GM23338 (cell line): ENCODE measurements at regions not wholly inside any gene's neighbourhood (a gene's known extent, or its start where the extent isn't known, plus 50 kb on each side); places are given as distances from the start of the nearest gene placed in this dataset.

ENCODE experiments used
- ATAC-seq: fragments of 200-7000 bp; cut with Tn5 transposase; 3 replicates; pipeline ENCODE4 v1.9.1; 2020
- DNase-seq: peaks from one replicate; pipeline ENCODE4 v3.0.0-alpha.2; 2015; ENCODE audit warnings: low spot score
- H2AFZ ChIP-seq: fragments of 200-600 bp; sonication (generic); 2 replicates; pipeline ENCODE4 v1.8.0; 2016; ENCODE audit warnings: antibody characterized with exemption, mild to moderate bottlenecking, moderate library complexity
- H3F3A ChIP-seq: fragments of 200-600 bp; sonication (generic); replicated peaks from 2 replicates; pipeline ENCODE4 v1.8.0; 2017; ENCODE audit warnings: antibody characterized with exemption, mixed run types, low read depth
- H3K27ac ChIP-seq: fragments of 200-600 bp; sonication (generic); 2 replicates; pipeline ENCODE4 v1.6.1; 2016; ENCODE audit warnings: low read depth
- H3K27me3 ChIP-seq: fragments of 200-600 bp; sonication (generic); 2 replicates; pipeline ENCODE4 v1.8.0; 2016; ENCODE audit warnings: mild to moderate bottlenecking, mixed run types, moderate library complexity; ENCODE audit not compliant: insufficient read depth
- H3K36me3 ChIP-seq: fragments of 200-600 bp; sonication (generic); 2 replicates; pipeline ENCODE4 v1.8.0; 2016; ENCODE audit warnings: mild to moderate bottlenecking; ENCODE audit not compliant: insufficient read depth
- H3K4me1 ChIP-seq: fragments of 200-600 bp; sonication (generic); 2 replicates; pipeline ENCODE4 v1.8.0; 2016; ENCODE audit warnings: mild to moderate bottlenecking, moderate library complexity; ENCODE audit not compliant: insufficient read depth
- H3K4me2 ChIP-seq: fragments of 200-600 bp; sonication (generic); 2 replicates; pipeline ENCODE4 v1.7.1; 2017; ENCODE audit warnings: mixed run types
- H3K4me3 ChIP-seq: fragments of 200-600 bp; sonication (generic); 2 replicates; pipeline ENCODE4 v1.6.1; 2016; ENCODE audit warnings: mixed run types
- H3K79me2 ChIP-seq: fragments of 200-600 bp; sonication (generic); replicated peaks from 2 replicates; pipeline ENCODE4 v1.8.0; 2017; ENCODE audit warnings: mild to moderate bottlenecking; ENCODE audit not compliant: insufficient read depth
- H3K9me2 ChIP-seq: fragments of 200-600 bp; sonication (generic); 2 replicates; pipeline ENCODE4 v1.8.0; 2017; ENCODE audit not compliant: insufficient read depth
- H4K20me1 ChIP-seq: fragments of 200-600 bp; sonication (generic); replicated peaks from 2 replicates; pipeline ENCODE4 v1.8.0; 2017; ENCODE audit warnings: mild to moderate bottlenecking; ENCODE audit not compliant: insufficient read depth
- H3K27ac Mint-ChIP-seq: 2 replicates; pipeline ENCODE4 v1.8.0; 2020; ENCODE audit warnings: inconsistent platforms, mild to moderate bottlenecking, moderate library complexity, mixed read lengths
- H3K27me3 Mint-ChIP-seq: 3 replicates; pipeline ENCODE4 v1.8.0; 2022; ENCODE audit warnings: low read depth, mild to moderate bottlenecking, moderate library complexity, mixed read lengths, inconsistent platforms; ENCODE audit not compliant: insufficient read depth, poor library complexity
- H3K36me3 Mint-ChIP-seq: 3 replicates; pipeline ENCODE4 v1.8.0; 2021; ENCODE audit warnings: low read depth, mild to moderate bottlenecking, inconsistent platforms, moderate library complexity, mixed read lengths
- H3K4me1 Mint-ChIP-seq: 3 replicates; pipeline ENCODE4 v1.8.0; 2020; ENCODE audit warnings: mild to moderate bottlenecking, inconsistent platforms, mixed read lengths
- H3K4me3 Mint-ChIP-seq: 3 replicates; pipeline ENCODE4 v1.8.0; 2021; ENCODE audit warnings: moderate library complexity, mild to moderate bottlenecking, inconsistent platforms, mixed read lengths
- H3K9me3 Mint-ChIP-seq: 3 replicates; pipeline ENCODE4 v1.8.0; 2020; ENCODE audit warnings: moderate library complexity, mild to moderate bottlenecking, inconsistent platforms, mixed read lengths
- CREB1 ChIP-seq: fragments of 250-450 bp; sonication (Bioruptor Pico); IDR thresholded peaks from 2 replicates; pipeline ENCODE4 v1.5.0; 2020; ENCODE audit warnings: low read depth, mild to moderate bottlenecking, moderate library complexity
- ETS1 ChIP-seq: IDR thresholded peaks from 2 replicates; pipeline ENCODE4 v1.6.1; 2016; ENCODE audit warnings: antibody characterized with exemption
- EZH2 ChIP-seq: fragments of 200-600 bp; sonication (generic); IDR thresholded peaks from one replicate; pipeline ENCODE4 v1.8.0; 2017; ENCODE audit warnings: antibody characterized with exemption, mild to moderate bottlenecking, low read depth; ENCODE audit not compliant: unreplicated experiment
- EZH2phosphoT487 ChIP-seq: fragments of 200-600 bp; sonication (generic); IDR thresholded peaks from one replicate; pipeline ENCODE4 v1.8.1; 2018; ENCODE audit warnings: antibody characterized with exemption; ENCODE audit not compliant: unreplicated experiment
- JUNB ChIP-seq: IDR thresholded peaks from one replicate; pipeline ENCODE4 v1.6.1; 2016; ENCODE audit warnings: antibody characterized with exemption; ENCODE audit not compliant: unreplicated experiment
- NANOG ChIP-seq: IDR thresholded peaks from 2 replicates; pipeline ENCODE4 v1.6.1; 2016; ENCODE audit warnings: antibody characterized with exemption, borderline replicate concordance
- POLR2AphosphoS5 ChIP-seq: IDR thresholded peaks from 2 replicates; pipeline ENCODE4 v1.6.1; 2016; ENCODE audit warnings: antibody characterized with exemption, low read depth
- REST ChIP-seq: IDR thresholded peaks from one replicate; pipeline ENCODE4 v1.6.1; 2018; ENCODE audit warnings: antibody characterized with exemption; ENCODE audit not compliant: unreplicated experiment
- STAT1 ChIP-seq: IDR thresholded peaks from one replicate; pipeline ENCODE4 v1.6.1; 2016; ENCODE audit warnings: antibody characterized with exemption; ENCODE audit not compliant: unreplicated experiment
- ZNF114 ChIP-seq: fragments of 250-450 bp; sonication (Bioruptor Pico); IDR thresholded peaks from 2 replicates; pipeline ENCODE4 v1.5.0; 2020; ENCODE audit warnings: mild to moderate bottlenecking, moderate library complexity
- ZNF331 ChIP-seq: fragments of 250-450 bp; sonication (Bioruptor Pico); IDR thresholded peaks from 2 replicates; pipeline ENCODE4 v1.5.0; 2020; ENCODE audit warnings: low read depth, mild to moderate bottlenecking, moderate library complexity
- TF ChIP-seq, protein P1 (sequence below), 2 experiments: fragments of 200-600 bp in 1 of 2; sonication (generic) in 1 of 2; conservative IDR thresholded peaks; 2 replicates each; pipeline versions ENCODE4 v1.5.1 to v1.6.1; 2016 to 2017; ENCODE audit warnings: antibody characterized with exemption in 2 of 2, low read depth in 2 of 2, mild to moderate bottlenecking in 2 of 2, moderate library complexity in 1 of 2
- TF ChIP-seq, protein P2 (sequence below): fragments of 250-450 bp; sonication (Bioruptor Pico); IDR thresholded peaks from 2 replicates; pipeline ENCODE4 v1.5.0; 2020; ENCODE audit warnings: mild to moderate bottlenecking, moderate library complexity

- Mint-ChIP-seq H3K27ac (no peak overlapping the region), H3K4me1 (peaks cover 7% of the 10 kb centered on the region), H3K27me3 (peaks cover 5% of the 10 kb centered on the region), H3K4me3 (no peak overlapping the region), H3K9me3 (peaks cover 85% of the 10 kb centered on the region), H3K36me3 (peaks cover 9% of the 10 kb centered on the region; the same call in 1 of the 3 replicates)
- Histone ChIP-seq H3K79me2 (no peaks in the 10 kb centered on the region), H2AFZ (no peak overlapping the region), H4K20me1 (no peaks in the 10 kb centered on the region), H3K27me3 (no peaks in the 10 kb centered on the region), H3K4me1 (peaks cover 14% of the 10 kb centered on the region), H3K4me2 (no peak overlapping the region; the same call in 1 of the 2 replicates), H3K27ac (no peak overlapping the region), H3F3A (no peaks in the 10 kb centered on the region), H3K4me3 (no peak overlapping the region), H3K9me2 (no peaks in the 10 kb centered on the region), H3K36me3 (no peaks in the 10 kb centered on the region)
- no peak for ATAC-seq
- TF ChIP-seq JUNB: no peak
- TF ChIP-seq EZH2phosphoT487: no peak
- TF ChIP-seq EZH2: no peak
- TF ChIP-seq CREB1 (CRISPR knock-in tag): no peak
- no peak for TF ChIP-seq NANOG
- no peak for TF ChIP-seq REST
- no peak for TF ChIP-seq POLR2AphosphoS5
- no peak for TF ChIP-seq STAT1
- TF ChIP-seq, protein P1, sequence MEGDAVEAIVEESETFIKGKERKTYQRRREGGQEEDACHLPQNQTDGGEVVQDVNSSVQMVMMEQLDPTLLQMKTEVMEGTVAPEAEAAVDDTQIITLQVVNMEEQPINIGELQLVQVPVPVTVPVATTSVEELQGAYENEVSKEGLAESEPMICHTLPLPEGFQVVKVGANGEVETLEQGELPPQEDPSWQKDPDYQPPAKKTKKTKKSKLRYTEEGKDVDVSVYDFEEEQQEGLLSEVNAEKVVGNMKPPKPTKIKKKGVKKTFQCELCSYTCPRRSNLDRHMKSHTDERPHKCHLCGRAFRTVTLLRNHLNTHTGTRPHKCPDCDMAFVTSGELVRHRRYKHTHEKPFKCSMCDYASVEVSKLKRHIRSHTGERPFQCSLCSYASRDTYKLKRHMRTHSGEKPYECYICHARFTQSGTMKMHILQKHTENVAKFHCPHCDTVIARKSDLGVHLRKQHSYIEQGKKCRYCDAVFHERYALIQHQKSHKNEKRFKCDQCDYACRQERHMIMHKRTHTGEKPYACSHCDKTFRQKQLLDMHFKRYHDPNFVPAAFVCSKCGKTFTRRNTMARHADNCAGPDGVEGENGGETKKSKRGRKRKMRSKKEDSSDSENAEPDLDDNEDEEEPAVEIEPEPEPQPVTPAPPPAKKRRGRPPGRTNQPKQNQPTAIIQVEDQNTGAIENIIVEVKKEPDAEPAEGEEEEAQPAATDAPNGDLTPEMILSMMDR (conservative IDR thresholded peaks at IDR 0.05; ENCODE audit: low read depth in 2 of 2): no peak
- no peak for TF ChIP-seq ETS1
- no peak for TF ChIP-seq ZNF114 (CRISPR knock-in tag)
- TF ChIP-seq, protein P2, sequence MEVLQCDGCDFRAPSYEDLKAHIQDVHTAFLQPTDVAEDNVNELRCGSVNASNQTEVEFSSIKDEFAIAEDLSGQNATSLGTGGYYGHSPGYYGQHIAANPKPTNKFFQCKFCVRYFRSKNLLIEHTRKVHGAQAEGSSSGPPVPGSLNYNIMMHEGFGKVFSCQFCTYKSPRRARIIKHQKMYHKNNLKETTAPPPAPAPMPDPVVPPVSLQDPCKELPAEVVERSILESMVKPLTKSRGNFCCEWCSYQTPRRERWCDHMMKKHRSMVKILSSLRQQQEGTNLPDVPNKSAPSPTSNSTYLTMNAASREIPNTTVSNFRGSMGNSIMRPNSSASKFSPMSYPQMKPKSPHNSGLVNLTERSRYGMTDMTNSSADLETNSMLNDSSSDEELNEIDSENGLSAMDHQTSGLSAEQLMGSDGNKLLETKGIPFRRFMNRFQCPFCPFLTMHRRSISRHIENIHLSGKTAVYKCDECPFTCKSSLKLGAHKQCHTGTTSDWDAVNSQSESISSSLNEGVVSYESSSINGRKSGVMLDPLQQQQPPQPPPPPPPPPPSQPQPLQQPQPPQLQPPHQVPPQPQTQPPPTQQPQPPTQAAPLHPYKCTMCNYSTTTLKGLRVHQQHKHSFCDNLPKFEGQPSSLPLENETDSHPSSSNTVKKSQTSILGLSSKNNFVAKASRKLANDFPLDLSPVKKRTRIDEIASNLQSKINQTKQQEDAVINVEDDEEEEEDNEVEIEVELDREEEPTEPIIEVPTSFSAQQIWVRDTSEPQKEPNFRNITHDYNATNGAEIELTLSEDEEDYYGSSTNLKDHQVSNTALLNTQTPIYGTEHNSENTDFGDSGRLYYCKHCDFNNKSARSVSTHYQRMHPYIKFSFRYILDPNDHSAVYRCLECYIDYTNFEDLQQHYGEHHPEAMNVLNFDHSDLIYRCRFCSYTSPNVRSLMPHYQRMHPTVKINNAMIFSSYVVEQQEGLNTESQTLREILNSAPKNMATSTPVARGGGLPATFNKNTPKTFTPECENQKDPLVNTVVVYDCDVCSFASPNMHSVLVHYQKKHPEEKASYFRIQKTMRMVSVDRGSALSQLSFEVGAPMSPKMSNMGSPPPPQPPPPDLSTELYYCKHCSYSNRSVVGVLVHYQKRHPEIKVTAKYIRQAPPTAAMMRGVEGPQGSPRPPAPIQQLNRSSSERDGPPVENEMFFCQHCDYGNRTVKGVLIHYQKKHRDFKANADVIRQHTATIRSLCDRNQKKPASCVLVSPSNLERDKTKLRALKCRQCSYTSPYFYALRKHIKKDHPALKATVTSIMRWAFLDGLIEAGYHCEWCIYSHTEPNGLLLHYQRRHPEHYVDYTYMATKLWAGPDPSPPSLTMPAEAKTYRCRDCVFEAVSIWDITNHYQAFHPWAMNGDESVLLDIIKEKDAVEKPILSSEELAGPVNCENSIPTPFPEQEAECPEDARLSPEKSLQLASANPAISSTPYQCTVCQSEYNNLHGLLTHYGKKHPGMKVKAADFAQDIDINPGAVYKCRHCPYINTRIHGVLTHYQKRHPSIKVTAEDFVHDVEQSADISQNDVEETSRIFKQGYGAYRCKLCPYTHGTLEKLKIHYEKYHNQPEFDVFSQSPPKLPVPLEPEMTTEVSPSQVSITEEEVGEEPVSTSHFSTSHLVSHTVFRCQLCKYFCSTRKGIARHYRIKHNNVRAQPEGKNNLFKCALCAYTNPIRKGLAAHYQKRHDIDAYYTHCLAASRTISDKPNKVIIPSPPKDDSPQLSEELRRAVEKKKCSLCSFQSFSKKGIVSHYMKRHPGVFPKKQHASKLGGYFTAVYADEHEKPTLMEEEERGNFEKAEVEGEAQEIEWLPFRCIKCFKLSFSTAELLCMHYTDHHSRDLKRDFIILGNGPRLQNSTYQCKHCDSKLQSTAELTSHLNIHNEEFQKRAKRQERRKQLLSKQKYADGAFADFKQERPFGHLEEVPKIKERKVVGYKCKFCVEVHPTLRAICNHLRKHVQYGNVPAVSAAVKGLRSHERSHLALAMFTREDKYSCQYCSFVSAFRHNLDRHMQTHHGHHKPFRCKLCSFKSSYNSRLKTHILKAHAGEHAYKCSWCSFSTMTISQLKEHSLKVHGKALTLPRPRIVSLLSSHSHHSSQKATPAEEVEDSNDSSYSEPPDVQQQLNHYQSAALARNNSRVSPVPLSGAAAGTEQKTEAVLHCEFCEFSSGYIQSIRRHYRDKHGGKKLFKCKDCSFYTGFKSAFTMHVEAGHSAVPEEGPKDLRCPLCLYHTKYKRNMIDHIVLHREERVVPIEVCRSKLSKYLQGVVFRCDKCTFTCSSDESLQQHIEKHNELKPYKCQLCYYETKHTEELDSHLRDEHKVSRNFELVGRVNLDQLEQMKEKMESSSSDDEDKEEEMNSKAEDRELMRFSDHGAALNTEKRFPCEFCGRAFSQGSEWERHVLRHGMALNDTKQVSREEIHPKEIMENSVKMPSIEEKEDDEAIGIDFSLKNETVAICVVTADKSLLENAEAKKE (CRISPR knock-in tag): no peak
- TF ChIP-seq ZNF331: no peak
- no peak for DNase-seq
Observed at GRCh38 chr15:45744236-45744589, 109.4 kb downstream of the SQOR start.
